GM13976 (cell line): ENCODE measurements at regions not wholly inside any gene's neighbourhood (a gene's known extent, or its start where the extent isn't known, plus 50 kb on each side); places are given as distances from the start of the nearest gene placed in this dataset.

Source experiments
- DNase-seq: peaks from one replicate; pipeline ENCODE4 v3.0.0; 2012; ENCODE audit warnings: low spot score
- in situ Hi-C: fragments of 300-500 bp; cut with MboI; formaldehyde crosslinking; loops from one replicate; pipeline ENCODE4 v1.12.0; 2022; ENCODE audit warnings: low sequenced_read_pairs, mixed read lengths, inconsistent platforms; ENCODE audit not compliant: unreplicated experiment
- TF ChIP-seq, protein P1 (sequence below): IDR thresholded peaks from 2 replicates; pipeline ENCODE4 v1.5.1; 2012; ENCODE audit warnings: borderline replicate concordance, mild to moderate bottlenecking; ENCODE audit not compliant: insufficient read depth; ENCODE audit errors: extremely low read depth, missing control alignments, control extremely low read depth

DNA sequence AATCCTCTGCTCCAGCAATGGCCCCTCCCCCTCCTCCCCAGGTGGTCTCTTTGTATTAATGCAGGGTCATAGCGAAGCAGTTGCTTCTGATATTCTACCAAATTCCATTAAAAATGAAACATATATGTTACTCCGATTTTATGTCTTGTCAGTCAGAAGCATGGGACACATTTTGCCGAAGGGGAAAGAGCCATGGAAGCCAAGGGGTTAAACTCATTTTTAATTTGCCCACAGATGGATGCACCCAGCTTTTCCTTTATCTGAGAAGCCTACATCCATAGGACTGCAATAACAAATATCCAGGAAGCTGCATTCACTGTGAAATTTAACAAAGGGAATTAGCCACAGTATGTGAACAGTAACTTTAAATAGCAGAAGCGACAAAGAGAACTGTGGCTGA, 688.2 kb downstream of the QKI start:
- DNase-seq = no peak
- TF ChIP-seq, protein P1, sequence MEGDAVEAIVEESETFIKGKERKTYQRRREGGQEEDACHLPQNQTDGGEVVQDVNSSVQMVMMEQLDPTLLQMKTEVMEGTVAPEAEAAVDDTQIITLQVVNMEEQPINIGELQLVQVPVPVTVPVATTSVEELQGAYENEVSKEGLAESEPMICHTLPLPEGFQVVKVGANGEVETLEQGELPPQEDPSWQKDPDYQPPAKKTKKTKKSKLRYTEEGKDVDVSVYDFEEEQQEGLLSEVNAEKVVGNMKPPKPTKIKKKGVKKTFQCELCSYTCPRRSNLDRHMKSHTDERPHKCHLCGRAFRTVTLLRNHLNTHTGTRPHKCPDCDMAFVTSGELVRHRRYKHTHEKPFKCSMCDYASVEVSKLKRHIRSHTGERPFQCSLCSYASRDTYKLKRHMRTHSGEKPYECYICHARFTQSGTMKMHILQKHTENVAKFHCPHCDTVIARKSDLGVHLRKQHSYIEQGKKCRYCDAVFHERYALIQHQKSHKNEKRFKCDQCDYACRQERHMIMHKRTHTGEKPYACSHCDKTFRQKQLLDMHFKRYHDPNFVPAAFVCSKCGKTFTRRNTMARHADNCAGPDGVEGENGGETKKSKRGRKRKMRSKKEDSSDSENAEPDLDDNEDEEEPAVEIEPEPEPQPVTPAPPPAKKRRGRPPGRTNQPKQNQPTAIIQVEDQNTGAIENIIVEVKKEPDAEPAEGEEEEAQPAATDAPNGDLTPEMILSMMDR = no peak
- in situ Hi-C loops = loop anchor here (25.0 kb wide), 1 partner anchor 690 kb away; the partner anchor contains the start of gene QKI

- TF ChIP-seq, protein P1 = no peak
- in situ Hi-C loops = loop anchor here (25.0 kb wide), 1 partner anchor 690 kb away; the partner anchor contains the start of gene QKI
- DNase-seq = no peak
Measured at GRCh38 chr6:164101859-164102258, 687.3 kb downstream of the QKI start.

GRCh38 chr6:164099269-164099865, 684.8 kb downstream of the QKI start:
- in situ Hi-C loops = no loop called here
- TF ChIP-seq, protein P1 = no peak
- DNase-seq = no peak

DNA sequence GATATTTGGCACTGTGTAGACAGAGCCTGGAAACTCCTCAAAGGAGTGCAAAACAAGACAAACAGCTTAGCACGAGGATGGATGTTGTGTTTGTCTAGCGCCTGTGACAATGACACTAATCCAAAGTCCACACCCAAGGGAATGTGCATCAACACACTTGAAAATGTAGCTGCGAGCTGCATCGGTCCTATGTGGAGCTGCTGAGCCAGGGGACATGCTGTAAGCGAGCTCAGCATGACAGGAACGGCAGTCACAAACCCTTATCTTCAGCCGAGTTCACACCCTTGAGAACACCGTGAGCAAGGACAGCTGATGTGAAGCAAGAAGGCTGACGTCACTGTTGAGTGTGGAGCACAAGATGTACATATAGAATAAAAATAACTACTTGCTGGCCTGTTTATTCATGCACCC, 684.3 kb downstream of the QKI start:
- TF ChIP-seq, protein P1 = no peak
- in situ Hi-C loops = no loop called here
- DNase-seq = no peak

- in situ Hi-C loops = no loop called here
- no peak for DNase-seq
Measured at GRCh38 chr6:164097551-164098398, 683.3 kb downstream of the QKI start.

GRCh38 chr6:164097056-164097455, 682.5 kb downstream of the QKI start:
- no peak for DNase-seq
- TF ChIP-seq, protein P1 = no peak
- in situ Hi-C loops = no loop called here

More at GRCh38 chr6:164097551-164098398, 683.3 kb downstream of the QKI start:
- TF ChIP-seq, protein P1 = no peak
